Panc1 (cell line): ENCODE measurements at regions not wholly inside any gene's neighbourhood (a gene's known extent, or its start where the extent isn't known, plus 50 kb on each side); places are given as distances from the start of the nearest gene placed in this dataset.

Experiments used
- ATAC-seq: fragments of 200-7000 bp; cut with Tn5 transposase; 2 replicates; pipeline ENCODE4 v1.9.1; 2020; ENCODE audit warnings: mild to moderate bottlenecking, moderate library complexity
- BruUV-seq: library from RNA; stranded (reverse); fragments of 400-500 nt; replicated peaks from 2 replicates; lab custom pipeline; 2021; lab: Mats Ljungman, UMichigan
- CTCF ChIA-PET: fragments of 300-600 bp; sonication (Branson Sonifier 250); formaldehyde crosslinking; loops from one replicate; lab custom pipeline; 2022; ENCODE audit warnings: antibody characterized with exemption; lab: Charles Lee
- POLR2A ChIA-PET: fragments of 300-600 bp; sonication (Branson Sonifier 250); formaldehyde crosslinking; loops from one replicate; lab custom pipeline; 2022; ENCODE audit warnings: antibody characterized with exemption; lab: Charles Lee
- DNase-seq: peaks from one replicate; pipeline ENCODE4 v3.0.0-alpha.2; 2010; ENCODE audit warnings: low read depth, low spot score
- H3K27ac ChIP-seq: 2 replicates; pipeline ENCODE4 v1.5.1; 2011; ENCODE audit warnings: mild to moderate bottlenecking, low read length, inconsistent platforms
- H3K27me3 ChIP-seq: fragments of 200-500 bp; sonication (Bioruptor generic); 2 replicates; pipeline ENCODE4 v1.6.0; 2014; ENCODE audit warnings: low read length, inconsistent platforms; ENCODE audit not compliant: control insufficient read depth, insufficient read depth
- H3K36me3 ChIP-seq: fragments of 200-500 bp; sonication (Bioruptor generic); 2 replicates; pipeline ENCODE4 v1.5.1; 2014; ENCODE audit warnings: inconsistent platforms, mild to moderate bottlenecking, low read length, moderate library complexity; ENCODE audit not compliant: control insufficient read depth, insufficient read depth
- H3K4me1 ChIP-seq: 2 replicates; pipeline ENCODE4 v1.5.1; 2011; ENCODE audit warnings: inconsistent platforms, mild to moderate bottlenecking, low read length, moderate library complexity; ENCODE audit not compliant: control insufficient read depth, insufficient read depth
- H3K4me3 ChIP-seq, 2 experiments: 2 replicates each; pipeline ENCODE4 v1.5.1; 2011 to 2012; ENCODE audit warnings: low read depth in 2 of 2, low read length in 2 of 2, mild to moderate bottlenecking in 2 of 2, inconsistent platforms in 1 of 2, moderate library complexity in 1 of 2
- H3K9me3 ChIP-seq: fragments of 200-500 bp; sonication (Bioruptor generic); 2 replicates; pipeline ENCODE4 v1.5.1; 2014; ENCODE audit warnings: low read depth, mild to moderate bottlenecking, inconsistent platforms, low read length, moderate library complexity; ENCODE audit not compliant: control insufficient read depth, insufficient read depth
- CTCF ChIP-seq: fragments of 450-650 bp; IDR thresholded peaks from 2 replicates; pipeline ENCODE4 v1.5.1; 2017; ENCODE audit warnings: mild to moderate bottlenecking
- POLR2AphosphoS5 ChIP-seq: IDR thresholded peaks from 2 replicates; pipeline ENCODE4 v1.6.1; 2012; ENCODE audit warnings: mild to moderate bottlenecking, low read depth, low read length, moderate library complexity
- SIN3A ChIP-seq: IDR thresholded peaks from 2 replicates; pipeline ENCODE4 v1.6.1; 2012; ENCODE audit warnings: low read depth, mild to moderate bottlenecking, low read length, moderate library complexity, borderline replicate concordance; ENCODE audit not compliant: insufficient read depth
- TCF7L2 ChIP-seq: IDR thresholded peaks from 2 replicates; pipeline ENCODE4 v1.6.1; 2011; ENCODE audit warnings: mild to moderate bottlenecking, low read depth, low read length, inconsistent platforms
- in situ Hi-C: cut with HindIII; loops from 2 replicates; pipeline ENCODE4 v1.10.0; 2016; ENCODE audit warnings: low sequenced_read_pairs, low pct_unique_long_range_greater_than_20kb
- intact Hi-C: fragments of 100-400 bp; cut with micrococcal nuclease; formaldehyde crosslinking; loops from one replicate; pipeline ENCODE4 v1.10.0; 2022; ENCODE audit not compliant: unreplicated experiment
- TF ChIP-seq, protein P1 (sequence below), 2 experiments: IDR thresholded peaks; 2 replicates each; pipeline ENCODE4 v1.6.1; 2011 to 2012; ENCODE audit warnings: low read depth in 2 of 2, control low read depth in 1 of 2, low read length in 1 of 2, mild to moderate bottlenecking in 1 of 2, moderate library complexity in 1 of 2; ENCODE audit not compliant: insufficient read depth in 1 of 2

DNA sequence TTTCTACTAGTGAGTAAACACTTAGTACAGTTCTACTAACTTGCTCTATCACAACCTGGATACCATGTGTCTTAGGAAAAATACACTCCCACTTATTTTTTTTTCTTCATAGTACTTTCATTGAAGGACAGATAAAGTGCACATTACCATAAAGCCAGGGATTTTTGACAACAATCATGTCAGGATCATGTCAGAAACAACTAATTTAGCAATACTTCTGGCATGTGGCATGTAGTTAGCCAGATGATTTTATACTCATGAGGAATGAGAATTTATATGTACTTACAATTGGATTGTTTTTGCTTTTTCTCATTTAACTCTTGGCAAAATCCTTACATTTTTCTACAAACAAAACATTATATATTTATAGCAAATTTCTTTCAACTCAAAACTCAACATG, 630.7 kb upstream of the GRM3 start:
- no TSS peak for BruUV-seq

GRCh38 chr7:86008898-86009297, 634.8 kb upstream of the GRM3 start:
- Histone ChIP-seq H3K4me1 (no peaks in the 10 kb centered on the region), H3K27me3 (no peaks in the 10 kb centered on the region), H3K36me3 (no peaks in the 10 kb centered on the region; the same call in 1 of the 2 replicates), H3K27ac (no peak overlapping the region), H3K9me3 (no peaks in the 10 kb centered on the region), H3K4me3 (no peak overlapping the region)
- intact Hi-C loops, result no loop called here
- ATAC-seq (no peak), DNase-seq (no peak)
- CTCF ChIA-PET, result no interaction called here
- BruUV-seq, result no TSS peak
- POLR2A ChIA-PET, result no interaction called here
- in situ Hi-C loops, result no loop called here
- no peak for TF ChIP-seq CTCF
- no peak for TF ChIP-seq POLR2AphosphoS5
- TF ChIP-seq, protein P1, sequence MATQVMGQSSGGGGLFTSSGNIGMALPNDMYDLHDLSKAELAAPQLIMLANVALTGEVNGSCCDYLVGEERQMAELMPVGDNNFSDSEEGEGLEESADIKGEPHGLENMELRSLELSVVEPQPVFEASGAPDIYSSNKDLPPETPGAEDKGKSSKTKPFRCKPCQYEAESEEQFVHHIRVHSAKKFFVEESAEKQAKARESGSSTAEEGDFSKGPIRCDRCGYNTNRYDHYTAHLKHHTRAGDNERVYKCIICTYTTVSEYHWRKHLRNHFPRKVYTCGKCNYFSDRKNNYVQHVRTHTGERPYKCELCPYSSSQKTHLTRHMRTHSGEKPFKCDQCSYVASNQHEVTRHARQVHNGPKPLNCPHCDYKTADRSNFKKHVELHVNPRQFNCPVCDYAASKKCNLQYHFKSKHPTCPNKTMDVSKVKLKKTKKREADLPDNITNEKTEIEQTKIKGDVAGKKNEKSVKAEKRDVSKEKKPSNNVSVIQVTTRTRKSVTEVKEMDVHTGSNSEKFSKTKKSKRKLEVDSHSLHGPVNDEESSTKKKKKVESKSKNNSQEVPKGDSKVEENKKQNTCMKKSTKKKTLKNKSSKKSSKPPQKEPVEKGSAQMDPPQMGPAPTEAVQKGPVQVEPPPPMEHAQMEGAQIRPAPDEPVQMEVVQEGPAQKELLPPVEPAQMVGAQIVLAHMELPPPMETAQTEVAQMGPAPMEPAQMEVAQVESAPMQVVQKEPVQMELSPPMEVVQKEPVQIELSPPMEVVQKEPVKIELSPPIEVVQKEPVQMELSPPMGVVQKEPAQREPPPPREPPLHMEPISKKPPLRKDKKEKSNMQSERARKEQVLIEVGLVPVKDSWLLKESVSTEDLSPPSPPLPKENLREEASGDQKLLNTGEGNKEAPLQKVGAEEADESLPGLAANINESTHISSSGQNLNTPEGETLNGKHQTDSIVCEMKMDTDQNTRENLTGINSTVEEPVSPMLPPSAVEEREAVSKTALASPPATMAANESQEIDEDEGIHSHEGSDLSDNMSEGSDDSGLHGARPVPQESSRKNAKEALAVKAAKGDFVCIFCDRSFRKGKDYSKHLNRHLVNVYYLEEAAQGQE (IDR thresholded peaks at IDR 0.05; ENCODE audit: insufficient read depth in 1 of 2, low read depth in 2 of 2, low read length in 1 of 2), result no peak
- TF ChIP-seq TCF7L2, result no peak
- no peak for TF ChIP-seq SIN3A

More for the DNA sequence above, 630.7 kb upstream of the GRM3 start:
- in situ Hi-C loops (no loop called here), intact Hi-C loops (no loop called here)
- H3K9me3 ChIP-seq, result no peaks in the 10 kb centered on the region; the same call in 1 of the 2 replicates
- no peaks in the 10 kb centered on the region for H3K4me1 ChIP-seq
- no peaks in the 10 kb centered on the region for H3K27me3 ChIP-seq
- CTCF ChIA-PET, result no interaction called here
- TF ChIP-seq, protein P1 (IDR thresholded peaks at IDR 0.05; ENCODE audit: insufficient read depth in 1 of 2, low read depth in 2 of 2, low read length in 1 of 2), result no peak
- no peak for TF ChIP-seq TCF7L2
- no peak for TF ChIP-seq POLR2AphosphoS5
- TF ChIP-seq CTCF, result no peak
- no peak for TF ChIP-seq SIN3A
- no peak overlapping the region for H3K27ac ChIP-seq
- H3K4me3 ChIP-seq, result no peak overlapping the region
- ATAC-seq (no peak), DNase-seq (no peak)
- H3K36me3 ChIP-seq, result no peaks in the 10 kb centered on the region; the same call in 1 of the 2 replicates
- POLR2A ChIA-PET, result no interaction called here
